ENCODE measurements at regions not wholly inside any gene's neighbourhood (a gene's known extent, or its start where the extent isn't known, plus 50 kb on each side); places are given as distances from the start of the nearest gene placed in this dataset.
"Not testable (repeated sequence)": the region's sequence is repeated elsewhere in the genome, so short reads cannot be mapped to it uniquely, and the experiment has no call there.

DNA sequence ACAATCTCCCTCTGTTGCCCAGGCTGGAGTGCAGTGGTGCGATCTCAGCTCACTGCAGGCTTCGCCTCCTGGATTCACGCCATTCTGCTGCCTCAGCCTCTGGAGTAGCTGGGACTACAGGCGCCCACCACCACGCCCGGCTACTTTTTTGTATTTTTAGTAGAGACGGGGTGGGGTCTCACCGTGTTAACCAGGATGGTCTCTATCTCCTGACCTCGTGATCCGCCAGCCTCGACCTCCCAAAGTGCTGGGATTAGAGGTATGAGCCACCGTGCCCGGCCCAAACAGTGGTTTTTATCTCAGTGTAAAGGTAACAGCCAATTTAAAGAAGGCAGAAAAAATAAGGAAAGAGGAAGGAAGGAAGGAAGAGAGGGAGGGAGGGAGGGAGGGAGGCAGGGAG lies 288.5 kb upstream of the CDH19 start:
- TF ChIP-seq CTCF, EZH2phosphoT487, EZH2 (IDR thresholded peaks at IDR 0.05): not testable (repeated sequence)
